ENCODE measurements at regions not wholly inside any gene's neighbourhood (a gene's known extent, or its start where the extent isn't known, plus 50 kb on each side); places are given as distances from the start of the nearest gene placed in this dataset.
"Not testable (repeated sequence)": the region's sequence is repeated elsewhere in the genome, so short reads cannot be mapped to it uniquely, and the experiment has no call there.

GRCh38 chr13:107641574-107641973 lies 573.8 kb downstream of the LIG4 start:
- no peak overlapping the region for H3K4me3 ChIP-seq (ENCODE audit: low read depth, low read length)
- no peak for TF ChIP-seq CTCF (conservative IDR thresholded peaks at IDR 0.05; ENCODE audit: low read depth, low read length)

GRCh38 chr13:107625648-107626047 lies 589.7 kb downstream of the LIG4 start:
- DNase-seq (ENCODE audit: low read depth): no peak
- no peak overlapping the region for H3K4me3 ChIP-seq (ENCODE audit: low read depth, low read length)
- no peak for TF ChIP-seq CTCF (conservative IDR thresholded peaks at IDR 0.05; ENCODE audit: low read depth, low read length)

More at GRCh38 chr13:107641574-107641973, 573.8 kb downstream of the LIG4 start:
- no peak for DNase-seq (ENCODE audit: low read depth)

- TF ChIP-seq CTCF (conservative IDR thresholded peaks at IDR 0.05; ENCODE audit: low read depth, low read length): no peak
Measured at GRCh38 chr13:107617527-107617926, 597.8 kb downstream of the LIG4 start.

GRCh38 chr13:107612376-107612775 lies 603.0 kb downstream of the LIG4 start:
- TF ChIP-seq CTCF (conservative IDR thresholded peaks at IDR 0.05; ENCODE audit: low read depth, low read length): no peak
- H3K4me3 ChIP-seq (ENCODE audit: low read depth, low read length): no peak overlapping the region

More at GRCh38 chr13:107617527-107617926, 597.8 kb downstream of the LIG4 start:
- DNase-seq (ENCODE audit: low read depth): no peak
- H3K4me3 ChIP-seq (ENCODE audit: low read depth, low read length): no peak overlapping the region

GRCh38 chr13:107608736-107609135 lies 606.6 kb downstream of the LIG4 start:
- no peak for DNase-seq (ENCODE audit: low read depth)
- no peak overlapping the region for H3K4me3 ChIP-seq (ENCODE audit: low read depth, low read length)
- no peak for TF ChIP-seq CTCF (conservative IDR thresholded peaks at IDR 0.05; ENCODE audit: low read depth, low read length)

More at GRCh38 chr13:107612376-107612775, 603.0 kb downstream of the LIG4 start:
- no peak for DNase-seq (ENCODE audit: low read depth)

GRCh38 chr13:107600971-107601370 lies 614.4 kb downstream of the LIG4 start:
- DNase-seq (ENCODE audit: low read depth): no peak
- H3K4me3 ChIP-seq (ENCODE audit: low read depth, low read length): no peak overlapping the region
- TF ChIP-seq CTCF (conservative IDR thresholded peaks at IDR 0.05; ENCODE audit: low read depth, low read length): no peak

- H3K4me3 ChIP-seq (ENCODE audit: low read depth, low read length); DNase-seq (ENCODE audit: low read depth): not testable (repeated sequence)
Measured at GRCh38 chr13:107596306-107596705, 619.0 kb downstream of the LIG4 start.
